ENCODE measurements at regions not wholly inside any gene's neighbourhood (a gene's known extent, or its start where the extent isn't known, plus 50 kb on each side); places are given as distances from the start of the nearest gene placed in this dataset.
"Not testable (repeated sequence)": the region's sequence is repeated elsewhere in the genome, so short reads cannot be mapped to it uniquely, and the experiment has no call there.

DNA sequence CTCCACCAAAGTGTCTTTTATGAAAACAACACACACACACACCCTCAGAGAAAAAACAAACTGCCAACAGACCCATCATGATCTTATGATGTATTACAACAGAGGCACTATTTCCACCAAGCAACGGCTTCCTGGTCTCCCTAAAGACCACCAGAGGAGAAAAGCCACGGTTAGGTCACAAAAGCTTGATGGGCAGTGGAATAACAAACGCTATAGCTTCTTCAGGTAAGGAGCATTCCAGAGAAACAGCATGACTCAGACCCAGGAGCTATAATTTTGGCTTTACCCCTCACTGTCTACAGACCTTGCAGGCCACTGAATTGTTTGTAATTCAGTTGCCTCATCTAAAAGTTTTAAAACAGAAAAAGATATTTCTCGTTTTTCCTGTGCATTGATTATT lies 105.7 kb upstream of the GPR141 start:
- Histone ChIP-seq H3K36me3 (no peaks in the 10 kb centered on the region), H3K9me3 (no peaks in the 10 kb centered on the region), H3K27me3 (no peaks in the 10 kb centered on the region), H3K27ac (no peak overlapping the region), H3K4me1 (no peaks in the 10 kb centered on the region), H3K4me3 (no peak overlapping the region)
- WGBS, 2 donors, result 28 to 60% methylated on average over 4 of the region's 4 CpGs
- DNase-seq, result no peak
- TF ChIP-seq POLR2A (IDR thresholded peaks at IDR 0.05), result no peak
- TF ChIP-seq POLR2AphosphoS5 (IDR thresholded peaks at IDR 0.05), result no peak
- TF ChIP-seq, protein P1, sequence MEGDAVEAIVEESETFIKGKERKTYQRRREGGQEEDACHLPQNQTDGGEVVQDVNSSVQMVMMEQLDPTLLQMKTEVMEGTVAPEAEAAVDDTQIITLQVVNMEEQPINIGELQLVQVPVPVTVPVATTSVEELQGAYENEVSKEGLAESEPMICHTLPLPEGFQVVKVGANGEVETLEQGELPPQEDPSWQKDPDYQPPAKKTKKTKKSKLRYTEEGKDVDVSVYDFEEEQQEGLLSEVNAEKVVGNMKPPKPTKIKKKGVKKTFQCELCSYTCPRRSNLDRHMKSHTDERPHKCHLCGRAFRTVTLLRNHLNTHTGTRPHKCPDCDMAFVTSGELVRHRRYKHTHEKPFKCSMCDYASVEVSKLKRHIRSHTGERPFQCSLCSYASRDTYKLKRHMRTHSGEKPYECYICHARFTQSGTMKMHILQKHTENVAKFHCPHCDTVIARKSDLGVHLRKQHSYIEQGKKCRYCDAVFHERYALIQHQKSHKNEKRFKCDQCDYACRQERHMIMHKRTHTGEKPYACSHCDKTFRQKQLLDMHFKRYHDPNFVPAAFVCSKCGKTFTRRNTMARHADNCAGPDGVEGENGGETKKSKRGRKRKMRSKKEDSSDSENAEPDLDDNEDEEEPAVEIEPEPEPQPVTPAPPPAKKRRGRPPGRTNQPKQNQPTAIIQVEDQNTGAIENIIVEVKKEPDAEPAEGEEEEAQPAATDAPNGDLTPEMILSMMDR (IDR thresholded peaks at IDR 0.05), result no peak
- TF ChIP-seq EP300 (IDR thresholded peaks at IDR 0.05), result no peak
- intact Hi-C loops (cut with DNase I), result no loop called here

DNA sequence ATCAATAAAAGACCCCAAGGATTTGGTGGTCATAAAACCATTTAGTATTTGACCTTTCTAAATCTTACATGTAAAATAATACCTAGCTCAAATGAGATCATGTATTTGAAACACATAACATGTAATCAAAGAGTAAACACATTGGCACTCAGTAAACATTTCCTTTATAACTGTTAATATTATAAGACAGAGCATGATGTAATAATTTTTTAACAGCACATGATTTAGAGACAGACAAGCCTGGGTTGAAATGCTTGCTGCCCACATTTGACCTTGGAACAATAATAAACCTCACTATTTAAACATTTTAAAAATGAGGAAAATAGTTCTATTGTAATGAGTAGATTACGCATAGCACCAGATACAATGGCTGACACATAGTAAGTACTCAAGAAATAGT lies 105.2 kb upstream of the GPR141 start:
- no peaks in the 10 kb centered on the region for H3K9me3 ChIP-seq
- no peak for DNase-seq
- no peak overlapping the region for H3K4me3 ChIP-seq
- no peaks in the 10 kb centered on the region for H3K27me3 ChIP-seq
- no peaks in the 10 kb centered on the region for H3K36me3 ChIP-seq
- no peak for TF ChIP-seq POLR2AphosphoS5 (IDR thresholded peaks at IDR 0.05)
- no peak for TF ChIP-seq POLR2A (IDR thresholded peaks at IDR 0.05)
- TF ChIP-seq, protein P1 (IDR thresholded peaks at IDR 0.05), result no peak
- no peak for TF ChIP-seq EP300 (IDR thresholded peaks at IDR 0.05)
- 50 to 83% methylated on average over 1 of the region's 1 CpG for WGBS, 2 donors
- intact Hi-C loops (cut with DNase I), result no loop called here
- no peaks in the 10 kb centered on the region for H3K4me1 ChIP-seq
- no peak overlapping the region for H3K27ac ChIP-seq

DNA sequence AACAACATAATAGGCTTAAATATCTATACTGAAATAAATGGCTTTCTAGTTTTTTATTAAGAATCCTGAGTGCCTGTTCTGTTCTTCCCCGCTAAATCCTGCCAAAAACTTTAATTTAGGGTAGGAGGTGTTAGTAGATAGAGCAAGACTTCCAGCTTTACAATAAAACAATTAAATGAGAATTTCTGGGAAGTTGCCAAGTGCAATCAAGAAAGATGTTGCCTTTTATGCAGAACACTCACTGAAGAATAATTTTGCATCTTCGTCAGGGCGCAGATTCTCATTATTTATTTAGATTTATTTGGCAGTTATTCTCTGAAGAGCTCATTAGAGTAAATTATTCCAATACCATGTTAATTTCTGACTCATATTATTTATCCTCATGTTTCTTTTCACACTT lies 103.2 kb upstream of the GPR141 start:
- H3K27ac ChIP-seq, result no peak overlapping the region
- no peaks in the 10 kb centered on the region for H3K9me3 ChIP-seq
- H3K36me3 ChIP-seq, result no peaks in the 10 kb centered on the region
- TF ChIP-seq, protein P1 (IDR thresholded peaks at IDR 0.05), result no peak
- TF ChIP-seq POLR2A (IDR thresholded peaks at IDR 0.05) (no peak), POLR2AphosphoS5 (IDR thresholded peaks at IDR 0.05) (no peak), EP300 (IDR thresholded peaks at IDR 0.05) (no peak)
- no peaks in the 10 kb centered on the region for H3K4me1 ChIP-seq
- 29 to 82% methylated on average over 3 of the region's 3 CpGs for WGBS, 2 donors
- intact Hi-C loops (cut with DNase I), result no loop called here
- H3K4me3 ChIP-seq, result no peak overlapping the region
- no peak for DNase-seq
- no peaks in the 10 kb centered on the region for H3K27me3 ChIP-seq

DNA sequence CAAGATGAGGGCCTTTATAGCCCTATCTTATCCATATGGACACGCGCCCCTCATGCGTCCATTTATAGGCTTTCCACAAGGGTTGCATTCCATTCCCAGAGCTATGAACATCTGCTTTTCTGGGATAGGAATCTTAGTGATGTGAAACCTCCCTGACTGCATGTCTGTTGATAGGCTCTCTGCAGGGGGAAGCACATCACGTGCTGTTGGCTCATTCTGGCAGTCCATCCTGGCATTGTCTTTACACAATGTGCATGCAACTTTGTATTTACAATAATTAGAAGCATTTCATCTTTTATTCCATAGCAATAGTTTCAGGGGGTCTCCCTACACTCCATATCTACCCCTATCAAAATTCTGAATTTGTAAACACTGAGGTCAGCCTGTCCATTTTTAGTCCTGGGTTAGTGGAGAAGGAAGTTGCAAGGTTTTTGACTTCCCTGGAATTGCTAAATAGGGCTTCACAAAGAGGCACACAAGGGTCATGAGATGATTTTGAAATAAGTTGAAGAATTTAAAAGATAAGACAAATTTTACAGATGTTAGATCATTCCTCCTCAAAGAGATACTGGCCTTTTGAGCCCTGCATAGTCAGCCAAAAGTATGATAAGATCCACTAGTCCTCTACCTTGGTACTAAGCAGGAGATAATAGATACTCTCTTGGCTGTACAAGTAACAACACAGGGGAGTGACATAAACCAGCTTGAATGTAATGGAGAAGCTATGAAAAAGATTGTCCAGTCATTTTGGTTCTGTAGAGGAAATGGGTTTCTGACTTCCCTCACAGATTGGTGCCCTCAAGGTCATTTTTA lies 98.7 kb upstream of the GPR141 start:
- H3K4me1 ChIP-seq; H3K4me3 ChIP-seq; H3K36me3 ChIP-seq; intact Hi-C loops (cut with DNase I); H3K9me3 ChIP-seq; H3K27ac ChIP-seq; DNase-seq; H3K27me3 ChIP-seq: not testable (repeated sequence)
- WGBS, 2 donors, result 71 to 85% methylated on average over 4 of the region's 4 CpGs

DNA sequence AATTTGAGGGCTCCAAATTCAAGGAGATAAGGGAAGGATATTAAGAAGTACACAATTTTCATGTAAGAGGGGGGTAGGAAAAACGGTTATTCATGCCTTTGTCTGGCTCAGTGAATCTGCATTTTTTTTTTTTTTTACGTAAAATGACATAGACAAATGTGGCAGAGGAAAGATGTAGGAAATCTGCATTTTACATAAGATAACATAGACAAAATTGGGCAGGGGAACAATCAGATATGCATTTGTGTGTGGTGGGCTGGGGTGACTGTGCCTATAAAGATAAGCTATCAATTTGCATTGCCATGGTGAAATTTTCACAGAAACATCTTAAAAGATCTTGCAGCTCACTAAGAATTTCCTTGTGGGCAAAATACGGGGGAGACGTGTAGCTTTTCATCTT lies 92.7 kb upstream of the GPR141 start:
- no peak overlapping the region for H3K4me3 ChIP-seq
- no peak overlapping the region for H3K27ac ChIP-seq
- no peaks in the 10 kb centered on the region for H3K4me1 ChIP-seq
- intact Hi-C loops (cut with DNase I), result no loop called here
- WGBS, 2 donors, result 49 to 72% methylated on average over 4 of the region's 4 CpGs
- no peaks in the 10 kb centered on the region for H3K27me3 ChIP-seq
- no peaks in the 10 kb centered on the region for H3K9me3 ChIP-seq
- TF ChIP-seq POLR2AphosphoS5 (IDR thresholded peaks at IDR 0.05) (no peak), POLR2A (IDR thresholded peaks at IDR 0.05) (no peak), EP300 (IDR thresholded peaks at IDR 0.05) (no peak)
- TF ChIP-seq, protein P1 (IDR thresholded peaks at IDR 0.05), result no peak
- DNase-seq, result no peak
- no peaks in the 10 kb centered on the region for H3K36me3 ChIP-seq

Measured in sigmoid colon (tissue), 6 donors.